ENCODE measurements at regions not wholly inside any gene's neighbourhood (a gene's known extent, or its start where the extent isn't known, plus 50 kb on each side); places are given as distances from the start of the nearest gene placed in this dataset.
A peak's percentile ranks its signal among the peaks of the same experiment; 100 is the strongest.

- Histone ChIP-seq H3K27me3 (ENCODE audit: control insufficient read depth, insufficient read depth, low read length) (no peaks in the 10 kb centered on the region), H3K27ac (ENCODE audit: low read length) (no peak overlapping the region), H3K4me3 (ENCODE audit: low read depth in 2 of 2, low read length in 2 of 2) (no peak overlapping the region), H3K36me3 (ENCODE audit: control insufficient read depth, insufficient read depth, low read length) (no peaks in the 10 kb centered on the region), H3K4me1 (ENCODE audit: control insufficient read depth, insufficient read depth, low read length) (no peaks in the 10 kb centered on the region), H3K9me3 (ENCODE audit: control insufficient read depth, insufficient read depth, low read depth, low read length) (no peaks in the 10 kb centered on the region)
- in situ Hi-C loops (cut with HindIII; ENCODE audit: low pct_unique_long_range_greater_than_20kb, low sequenced_read_pairs): no loop called here
- TF ChIP-seq REST (IDR thresholded peaks at IDR 0.05; ENCODE audit: insufficient read depth in 1 of 2, low read depth in 2 of 2, low read length in 1 of 2) (no peak), SIN3A (IDR thresholded peaks at IDR 0.05; ENCODE audit: borderline replicate concordance, insufficient read depth, low read depth, low read length) (no peak), TCF7L2 (IDR thresholded peaks at IDR 0.05; ENCODE audit: low read depth, low read length) (no peak), CTCF (IDR thresholded peaks at IDR 0.05) (peak; percentile 30; the same call in 1 of the 2 replicates), POLR2AphosphoS5 (IDR thresholded peaks at IDR 0.05; ENCODE audit: low read depth, low read length) (no peak)
- POLR2A ChIA-PET: no interaction called here
- no TSS peak for BruUV-seq (replicated peaks)
- no peak for DNase-seq (ENCODE audit: low read depth, low spot score)
- CTCF ChIA-PET: no interaction called here
- intact Hi-C loops (cut with micrococcal nuclease; ENCODE audit: unreplicated experiment): no loop called here
- no peak for ATAC-seq
Observed at GRCh38 chr17:13925579-13925978, 143.7 kb upstream of the COX10 start.

DNA sequence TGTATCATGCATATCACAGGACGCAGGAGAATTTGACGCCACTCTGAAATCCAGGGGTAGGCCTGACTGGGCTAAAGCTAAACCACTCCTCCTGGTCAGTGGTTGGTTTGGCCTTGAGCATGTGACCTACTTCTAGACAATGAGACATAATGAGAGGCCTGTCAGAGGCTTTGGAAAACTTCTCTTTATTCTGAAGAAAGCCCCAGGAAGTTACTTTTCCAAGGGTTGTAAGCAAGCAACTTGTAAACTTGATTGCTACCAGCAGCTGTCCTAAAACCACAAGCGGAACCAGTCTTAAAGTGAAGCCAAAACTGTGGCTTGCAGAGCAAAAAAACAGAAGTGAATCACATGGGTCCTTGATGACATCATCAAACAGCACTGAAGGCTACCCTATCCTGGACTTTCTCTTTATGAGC lies 138.2 kb upstream of the COX10 start:
- no peaks in the 10 kb centered on the region for H3K36me3 ChIP-seq (ENCODE audit: control insufficient read depth, insufficient read depth, low read length)
- CTCF ChIA-PET: no interaction called here
- no peaks in the 10 kb centered on the region for H3K27me3 ChIP-seq (ENCODE audit: control insufficient read depth, insufficient read depth, low read length)
- no peak for DNase-seq (ENCODE audit: low read depth, low spot score)
- no peak for TF ChIP-seq TCF7L2 (IDR thresholded peaks at IDR 0.05; ENCODE audit: low read depth, low read length)
- no peak for TF ChIP-seq REST (IDR thresholded peaks at IDR 0.05; ENCODE audit: insufficient read depth in 1 of 2, low read depth in 2 of 2, low read length in 1 of 2)
- TF ChIP-seq CTCF (IDR thresholded peaks at IDR 0.05): no peak
- TF ChIP-seq POLR2AphosphoS5 (IDR thresholded peaks at IDR 0.05; ENCODE audit: low read depth, low read length): no peak
- TF ChIP-seq SIN3A (IDR thresholded peaks at IDR 0.05; ENCODE audit: borderline replicate concordance, insufficient read depth, low read depth, low read length): no peak
- H3K4me3 ChIP-seq (ENCODE audit: low read depth in 2 of 2, low read length in 2 of 2): no peak overlapping the region
- no peak overlapping the region for H3K27ac ChIP-seq (ENCODE audit: low read length)
- no peaks in the 10 kb centered on the region for H3K9me3 ChIP-seq (ENCODE audit: control insufficient read depth, insufficient read depth, low read depth, low read length)
- in situ Hi-C loops (cut with HindIII; ENCODE audit: low pct_unique_long_range_greater_than_20kb, low sequenced_read_pairs): no loop called here
- no peaks in the 10 kb centered on the region; the same call in 1 of the 2 replicates for H3K4me1 ChIP-seq (ENCODE audit: control insufficient read depth, insufficient read depth, low read length)
- intact Hi-C loops (cut with micrococcal nuclease; ENCODE audit: unreplicated experiment): no loop called here
- BruUV-seq (replicated peaks): no TSS peak
- ATAC-seq: no peak
- POLR2A ChIA-PET: no interaction called here
